ENCODE measurements at regions not wholly inside any gene's neighbourhood (a gene's known extent, or its start where the extent isn't known, plus 50 kb on each side); places are given as distances from the start of the nearest gene placed in this dataset.

DNA sequence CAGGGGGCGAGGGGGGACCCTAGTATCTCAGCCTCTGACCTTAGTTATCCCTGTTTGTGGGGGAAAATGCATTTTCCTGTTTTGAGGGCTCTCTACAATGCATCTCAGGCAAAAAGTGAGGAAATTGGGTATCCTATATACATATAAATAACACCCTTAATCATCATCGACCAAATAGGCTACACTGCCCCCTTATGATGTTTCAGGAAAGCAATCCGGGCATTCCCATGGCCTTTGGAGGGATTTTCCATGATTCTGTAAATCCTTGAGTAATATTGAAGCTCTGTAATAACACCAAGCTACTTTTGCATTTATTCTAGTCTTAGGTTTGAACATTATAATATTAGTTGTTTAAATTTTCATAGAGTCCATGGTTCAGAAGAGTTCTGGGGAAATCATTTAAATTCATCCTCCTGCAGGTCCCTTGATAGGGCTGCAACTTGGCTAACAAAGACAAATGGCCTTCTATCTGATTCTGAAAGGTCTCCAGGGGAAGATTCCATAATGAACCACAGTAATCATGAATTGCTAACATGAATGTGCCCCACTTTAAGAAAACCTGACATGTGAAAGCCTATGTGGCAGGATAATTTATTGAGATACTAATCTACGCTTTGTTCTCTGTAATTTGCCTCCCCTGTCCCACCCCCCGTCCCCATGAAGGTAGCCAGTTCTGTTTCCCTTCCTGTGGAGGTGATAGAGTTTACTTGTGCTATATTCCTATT is 91.5 kb upstream of the SCOC start:
- H3K36me3 ChIP-seq (ENCODE audit: control insufficient read depth, low read length), result no peaks in the 10 kb centered on the region
- no peaks in the 10 kb centered on the region for H3K9me2 ChIP-seq (replicated peaks; ENCODE audit: control insufficient read depth, low read length)
- no peaks in the 10 kb centered on the region for H3F3A ChIP-seq (ENCODE audit: control insufficient read depth, insufficient read depth)

DNA sequence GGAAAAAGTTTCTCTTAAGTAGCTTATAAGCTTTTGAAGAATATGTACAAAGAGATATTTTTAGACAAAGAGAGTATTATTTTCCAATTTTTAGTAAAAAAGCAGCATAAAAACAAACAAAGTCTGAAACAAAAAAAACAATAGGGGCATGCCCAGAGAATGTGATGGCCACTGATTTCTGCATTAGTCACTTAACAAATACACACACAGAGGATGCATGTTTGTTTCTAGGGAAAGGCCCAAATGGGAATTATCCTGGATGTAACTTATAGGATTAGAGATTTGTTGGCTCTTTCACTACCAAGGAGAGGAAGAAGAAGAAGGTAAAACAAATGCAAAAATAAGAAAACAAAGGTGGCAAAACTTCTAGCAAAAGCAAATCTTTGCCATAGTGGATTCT is 95.9 kb upstream of the SCOC start:
- no peak overlapping the region for H3K4me2 ChIP-seq (ENCODE audit: low read length)
- no peak overlapping the region for H3K4me3 ChIP-seq (ENCODE audit: low read length)
- H3F3A ChIP-seq (ENCODE audit: control insufficient read depth, insufficient read depth), result no peaks in the 10 kb centered on the region
- H3K27me3 ChIP-seq (ENCODE audit: control insufficient read depth, low read length), result peaks cover 11% of the 10 kb centered on the region
- no peaks in the 10 kb centered on the region for H3K4me1 ChIP-seq (ENCODE audit: control insufficient read depth, low read length)
- H3K27ac ChIP-seq (ENCODE audit: low read depth, low read length), result no peak overlapping the region
- H3K9me3 ChIP-seq (ENCODE audit: control insufficient read depth, insufficient read depth, low read length), result no peaks in the 10 kb centered on the region
- TF ChIP-seq, protein P1, sequence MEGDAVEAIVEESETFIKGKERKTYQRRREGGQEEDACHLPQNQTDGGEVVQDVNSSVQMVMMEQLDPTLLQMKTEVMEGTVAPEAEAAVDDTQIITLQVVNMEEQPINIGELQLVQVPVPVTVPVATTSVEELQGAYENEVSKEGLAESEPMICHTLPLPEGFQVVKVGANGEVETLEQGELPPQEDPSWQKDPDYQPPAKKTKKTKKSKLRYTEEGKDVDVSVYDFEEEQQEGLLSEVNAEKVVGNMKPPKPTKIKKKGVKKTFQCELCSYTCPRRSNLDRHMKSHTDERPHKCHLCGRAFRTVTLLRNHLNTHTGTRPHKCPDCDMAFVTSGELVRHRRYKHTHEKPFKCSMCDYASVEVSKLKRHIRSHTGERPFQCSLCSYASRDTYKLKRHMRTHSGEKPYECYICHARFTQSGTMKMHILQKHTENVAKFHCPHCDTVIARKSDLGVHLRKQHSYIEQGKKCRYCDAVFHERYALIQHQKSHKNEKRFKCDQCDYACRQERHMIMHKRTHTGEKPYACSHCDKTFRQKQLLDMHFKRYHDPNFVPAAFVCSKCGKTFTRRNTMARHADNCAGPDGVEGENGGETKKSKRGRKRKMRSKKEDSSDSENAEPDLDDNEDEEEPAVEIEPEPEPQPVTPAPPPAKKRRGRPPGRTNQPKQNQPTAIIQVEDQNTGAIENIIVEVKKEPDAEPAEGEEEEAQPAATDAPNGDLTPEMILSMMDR (IDR thresholded peaks at IDR 0.05; ENCODE audit: low read depth, low read length, poor library complexity, severe bottlenecking), result no peak
- TF ChIP-seq EZH2phosphoT487 (IDR thresholded peaks at IDR 0.05; ENCODE audit: borderline replicate concordance, low read length), result no peak
- H4K20me1 ChIP-seq (ENCODE audit: control insufficient read depth, insufficient read depth, low read depth, low read length), result no peaks in the 10 kb centered on the region
- no peaks in the 10 kb centered on the region for H3K79me2 ChIP-seq (ENCODE audit: control insufficient read depth, low read length)
- H3K36me3 ChIP-seq (ENCODE audit: control insufficient read depth, low read length), result no peaks in the 10 kb centered on the region
- no peaks in the 10 kb centered on the region for H3K9me2 ChIP-seq (replicated peaks; ENCODE audit: control insufficient read depth, low read length)

More for the DNA sequence above, 91.5 kb upstream of the SCOC start:
- no peaks in the 10 kb centered on the region for H3K79me2 ChIP-seq (ENCODE audit: control insufficient read depth, low read length)
- H4K20me1 ChIP-seq (ENCODE audit: control insufficient read depth, insufficient read depth, low read depth, low read length), result no peaks in the 10 kb centered on the region
- no peak overlapping the region for H3K4me2 ChIP-seq (ENCODE audit: low read length)
- no peak overlapping the region for H3K27ac ChIP-seq (ENCODE audit: low read depth, low read length)
- peaks cover 31% of the 10 kb centered on the region for H3K27me3 ChIP-seq (ENCODE audit: control insufficient read depth, low read length)
- H3K4me3 ChIP-seq (ENCODE audit: low read length), result no peak overlapping the region
- H3K4me1 ChIP-seq (ENCODE audit: control insufficient read depth, low read length), result no peaks in the 10 kb centered on the region
- no peak for TF ChIP-seq EZH2phosphoT487 (IDR thresholded peaks at IDR 0.05; ENCODE audit: borderline replicate concordance, low read length)
- TF ChIP-seq, protein P1 (IDR thresholded peaks at IDR 0.05; ENCODE audit: low read depth, low read length, poor library complexity, severe bottlenecking), result no peak
- H3K9me3 ChIP-seq (ENCODE audit: control insufficient read depth, insufficient read depth, low read length), result peaks cover 3% of the 10 kb centered on the region; the same call in 1 of the 2 replicates

DNA sequence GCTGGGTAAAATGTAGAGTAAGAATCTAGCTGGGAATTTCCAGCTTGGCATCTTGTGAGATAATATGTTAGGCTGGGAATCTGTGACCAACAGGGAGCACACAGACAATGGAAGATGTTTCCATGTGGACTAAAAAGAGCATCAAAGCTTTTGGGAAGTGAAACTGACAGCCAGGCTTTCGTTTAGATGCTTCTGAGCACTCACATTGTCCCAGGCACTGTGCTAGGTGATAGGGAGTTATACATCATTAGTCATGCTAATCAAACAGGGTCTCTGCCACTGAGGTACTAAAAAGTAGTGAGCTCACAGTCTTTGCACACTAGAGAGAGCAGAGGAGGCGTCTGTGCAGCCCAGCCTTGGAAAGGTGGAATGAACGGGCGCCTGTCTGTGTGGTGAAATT is 101.9 kb upstream of the SCOC start:
- no peaks in the 10 kb centered on the region for H3F3A ChIP-seq (ENCODE audit: control insufficient read depth, insufficient read depth)
- H3K79me2 ChIP-seq (ENCODE audit: control insufficient read depth, low read length), result no peaks in the 10 kb centered on the region
- H3K4me3 ChIP-seq (ENCODE audit: low read length), result no peak overlapping the region
- H3K9me2 ChIP-seq (replicated peaks; ENCODE audit: control insufficient read depth, low read length), result no peaks in the 10 kb centered on the region
- H3K4me1 ChIP-seq (ENCODE audit: control insufficient read depth, low read length), result peaks cover 11% of the 10 kb centered on the region
- no peaks in the 10 kb centered on the region for H3K9me3 ChIP-seq (ENCODE audit: control insufficient read depth, insufficient read depth, low read length)
- H3K4me2 ChIP-seq (ENCODE audit: low read length), result peak overlapping the region; percentile 41
- H3K27ac ChIP-seq (ENCODE audit: low read depth, low read length), result no peak overlapping the region
- no peaks in the 10 kb centered on the region for H3K27me3 ChIP-seq (ENCODE audit: control insufficient read depth, low read length)
- TF ChIP-seq EZH2phosphoT487 (IDR thresholded peaks at IDR 0.05; ENCODE audit: borderline replicate concordance, low read length), result no peak
- TF ChIP-seq, protein P1 (IDR thresholded peaks at IDR 0.05; ENCODE audit: low read depth, low read length, poor library complexity, severe bottlenecking), result no peak
- H4K20me1 ChIP-seq (ENCODE audit: control insufficient read depth, insufficient read depth, low read depth, low read length), result no peaks in the 10 kb centered on the region
- H3K36me3 ChIP-seq (ENCODE audit: control insufficient read depth, low read length), result no peaks in the 10 kb centered on the region

Measured in DOHH2 (cell line).